Hepatic stellate cell (primary cell): ENCODE measurements at regions not wholly inside any gene's neighbourhood (a gene's known extent, or its start where the extent isn't known, plus 50 kb on each side); places are given as distances from the start of the nearest gene placed in this dataset.

Source experiments
- DNase-seq: peaks from one replicate; pipeline ENCODE4 v3.0.0; 2011; ENCODE audit warnings: low spot score

DNA sequence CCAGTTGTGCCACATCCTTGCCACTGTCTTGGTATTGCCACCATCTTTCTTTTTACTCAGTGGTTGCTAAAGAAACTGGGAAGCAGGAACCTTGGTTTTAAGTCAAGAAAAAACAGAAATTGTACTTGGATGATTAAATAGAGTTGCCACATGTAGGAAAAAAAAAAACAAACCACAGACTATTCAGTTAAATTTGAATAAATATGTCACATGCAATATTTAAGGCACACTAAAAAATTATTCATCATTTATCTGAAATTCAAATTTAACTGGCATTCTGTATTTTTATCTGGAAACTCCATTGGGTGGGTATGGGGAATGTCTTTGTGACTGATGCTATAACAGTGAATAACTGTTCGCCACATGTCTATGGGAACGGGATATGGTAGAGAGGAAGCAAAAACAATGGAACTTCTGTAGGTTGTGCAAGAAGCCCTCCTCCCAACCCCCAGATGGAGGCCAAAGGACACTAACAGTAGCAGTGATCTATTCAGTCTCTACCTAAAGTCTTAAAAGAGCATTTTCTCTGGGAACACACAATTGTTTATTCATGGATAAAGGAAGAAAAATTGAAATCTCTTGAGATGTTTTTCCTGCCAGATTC, 57.0 kb upstream of the PLAC8 start:
- DNase-seq = no peak

GRCh38 chr4:83170952-83171399, 56.4 kb upstream of the PLAC8 start:
- no peak for DNase-seq
